Parathyroid adenoma (tissue), 2 donors: ENCODE measurements at regions not wholly inside any gene's neighbourhood (a gene's known extent, or its start where the extent isn't known, plus 50 kb on each side); places are given as distances from the start of the nearest gene placed in this dataset.

ENCODE experiments used
- H2AFZ ChIP-seq: fragments of 300-600 bp; sonication (generic); one replicate; pipeline ENCODE4 v1.7.0; 2017; ENCODE audit warnings: antibody characterized with exemption, mild to moderate bottlenecking
- H3K27ac ChIP-seq: fragments of 300-600 bp; sonication (generic); one replicate; pipeline ENCODE4 v1.7.0; 2017
- H3K27me3 ChIP-seq: fragments of 300-600 bp; sonication (generic); one replicate; pipeline ENCODE4 v1.7.0; 2017; ENCODE audit warnings: low read length; ENCODE audit not compliant: control insufficient read depth, insufficient read depth
- H3K36me3 ChIP-seq: fragments of 300-600 bp; sonication (generic); one replicate; pipeline ENCODE4 v1.7.0; 2017; ENCODE audit warnings: low read length; ENCODE audit not compliant: control insufficient read depth, insufficient read depth
- H3K4me1 ChIP-seq: fragments of 300-600 bp; sonication (generic); one replicate; pipeline ENCODE4 v1.7.0; 2017; ENCODE audit warnings: control low read depth
- H3K4me2 ChIP-seq: fragments of 300-600 bp; sonication (generic); one replicate; pipeline ENCODE4 v1.7.0; 2017; ENCODE audit warnings: low read length
- H3K4me3 ChIP-seq: fragments of 300-600 bp; sonication (generic); one replicate; pipeline ENCODE4 v1.7.0; 2017; ENCODE audit warnings: low read depth, low read length
- H3K79me2 ChIP-seq: fragments of 300-600 bp; sonication (generic); one replicate; pipeline ENCODE4 v1.7.0; 2017; ENCODE audit warnings: control low read depth
- H3K9ac ChIP-seq: fragments of 300-600 bp; sonication (generic); one replicate; pipeline ENCODE4 v1.7.0; 2017; ENCODE audit warnings: mild to moderate bottlenecking
- H3K9me3 ChIP-seq: fragments of 300-600 bp; sonication (generic); one replicate; pipeline ENCODE4 v1.7.0; 2017; ENCODE audit warnings: low read length; ENCODE audit not compliant: control insufficient read depth
- TF ChIP-seq, protein P1 (sequence below): fragments of 300-600 bp; sonication (generic); IDR thresholded peaks from one replicate; pipeline ENCODE4 v1.7.0; 2017; ENCODE audit warnings: antibody characterized with exemption, mild to moderate bottlenecking
- donor health status: primary hyperparathyroidism.

DNA sequence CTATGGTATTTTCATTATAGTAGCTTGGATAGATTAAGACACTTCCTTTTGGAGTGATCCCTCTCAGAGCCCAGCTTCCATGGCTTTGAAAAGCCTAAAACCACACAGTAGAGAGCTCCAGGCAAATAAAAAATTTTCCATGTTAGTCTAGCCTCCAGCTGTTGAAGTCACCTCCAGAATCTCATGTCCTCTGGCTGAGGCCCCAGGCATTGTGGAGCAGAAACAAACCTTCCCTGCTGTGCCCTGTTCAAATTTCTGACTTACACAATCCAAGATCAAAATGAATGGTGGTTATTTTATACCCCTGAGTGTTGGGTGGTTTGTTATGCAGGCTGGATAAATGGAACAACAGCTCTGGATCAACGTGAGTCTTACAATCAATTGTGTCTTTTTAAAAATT lies 203.9 kb downstream of the ICE1 start:
- H3K4me2 ChIP-seq, result no peak overlapping the region
- H3K36me3 ChIP-seq, result no peaks in the 10 kb centered on the region
- H3K4me1 ChIP-seq, result no peaks in the 10 kb centered on the region
- H3K27me3 ChIP-seq, result no peaks in the 10 kb centered on the region
- H3K79me2 ChIP-seq, result no peaks in the 10 kb centered on the region
- peaks cover 4% of the 10 kb centered on the region for H3K9me3 ChIP-seq
- H3K4me3 ChIP-seq, result no peak overlapping the region
- no peak overlapping the region for H3K27ac ChIP-seq
- H3K9ac ChIP-seq, result no peak overlapping the region
- no peak overlapping the region for H2AFZ ChIP-seq
- TF ChIP-seq, protein P1, sequence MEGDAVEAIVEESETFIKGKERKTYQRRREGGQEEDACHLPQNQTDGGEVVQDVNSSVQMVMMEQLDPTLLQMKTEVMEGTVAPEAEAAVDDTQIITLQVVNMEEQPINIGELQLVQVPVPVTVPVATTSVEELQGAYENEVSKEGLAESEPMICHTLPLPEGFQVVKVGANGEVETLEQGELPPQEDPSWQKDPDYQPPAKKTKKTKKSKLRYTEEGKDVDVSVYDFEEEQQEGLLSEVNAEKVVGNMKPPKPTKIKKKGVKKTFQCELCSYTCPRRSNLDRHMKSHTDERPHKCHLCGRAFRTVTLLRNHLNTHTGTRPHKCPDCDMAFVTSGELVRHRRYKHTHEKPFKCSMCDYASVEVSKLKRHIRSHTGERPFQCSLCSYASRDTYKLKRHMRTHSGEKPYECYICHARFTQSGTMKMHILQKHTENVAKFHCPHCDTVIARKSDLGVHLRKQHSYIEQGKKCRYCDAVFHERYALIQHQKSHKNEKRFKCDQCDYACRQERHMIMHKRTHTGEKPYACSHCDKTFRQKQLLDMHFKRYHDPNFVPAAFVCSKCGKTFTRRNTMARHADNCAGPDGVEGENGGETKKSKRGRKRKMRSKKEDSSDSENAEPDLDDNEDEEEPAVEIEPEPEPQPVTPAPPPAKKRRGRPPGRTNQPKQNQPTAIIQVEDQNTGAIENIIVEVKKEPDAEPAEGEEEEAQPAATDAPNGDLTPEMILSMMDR, result no peak

DNA sequence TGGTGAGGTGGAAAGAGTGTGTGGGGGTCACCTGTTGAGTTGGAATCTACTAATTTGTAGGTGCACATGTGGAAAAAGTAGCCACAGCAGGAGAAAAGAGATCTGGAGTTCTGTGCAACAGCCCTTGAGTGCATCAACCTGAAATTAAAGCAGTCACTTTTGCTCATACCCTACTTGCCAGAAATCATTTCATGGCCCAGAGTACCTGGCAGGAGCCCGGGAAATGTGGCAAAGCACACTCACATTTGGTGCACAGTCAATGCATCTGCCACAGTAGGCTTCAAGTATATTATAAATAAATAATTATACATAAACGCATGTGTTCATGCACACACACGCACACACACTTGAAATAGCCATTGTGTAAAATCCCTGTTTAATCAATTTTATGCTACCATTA lies 203.0 kb downstream of the ICE1 start:
- no peaks in the 10 kb centered on the region for H3K79me2 ChIP-seq
- TF ChIP-seq, protein P1, result no peak

DNA sequence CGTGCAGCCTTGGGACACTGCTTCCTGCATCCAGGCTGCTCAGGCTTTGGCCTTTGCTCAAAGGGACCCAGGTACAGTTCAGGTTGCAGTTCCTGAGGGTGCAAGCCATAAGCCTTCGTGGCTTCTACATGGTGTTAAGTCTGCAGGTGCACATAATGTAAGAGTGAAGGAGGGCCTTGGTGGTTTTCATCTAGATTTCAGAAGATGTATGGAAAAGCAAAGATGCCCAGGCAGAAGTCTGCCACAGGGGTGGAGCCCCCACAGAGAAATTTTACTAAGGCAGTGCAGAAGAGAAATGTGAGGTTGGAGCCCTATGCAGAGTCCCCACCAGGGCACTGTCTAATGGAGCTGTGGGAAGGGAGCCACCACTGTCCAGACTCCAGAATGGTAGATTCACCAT lies 200.9 kb downstream of the ICE1 start:
- H3K27me3 ChIP-seq, result no peaks in the 10 kb centered on the region
- H2AFZ ChIP-seq, result no peak overlapping the region
- no peaks in the 10 kb centered on the region for H3K79me2 ChIP-seq
- H3K9ac ChIP-seq, result no peak overlapping the region
- peaks cover 4% of the 10 kb centered on the region for H3K9me3 ChIP-seq
- no peak overlapping the region for H3K27ac ChIP-seq
- no peak overlapping the region for H3K4me3 ChIP-seq
- TF ChIP-seq, protein P1, result no peak
- H3K4me2 ChIP-seq, result no peak overlapping the region
- H3K36me3 ChIP-seq, result no peaks in the 10 kb centered on the region
- H3K4me1 ChIP-seq, result no peaks in the 10 kb centered on the region

More for the DNA sequence above, 203.0 kb downstream of the ICE1 start:
- Histone ChIP-seq H3K36me3 (no peaks in the 10 kb centered on the region), H3K4me3 (no peak overlapping the region), H3K4me2 (no peak overlapping the region), H3K27me3 (no peaks in the 10 kb centered on the region), H2AFZ (no peak overlapping the region), H3K27ac (no peak overlapping the region), H3K9me3 (peaks cover 4% of the 10 kb centered on the region), H3K4me1 (no peaks in the 10 kb centered on the region), H3K9ac (no peak overlapping the region)

DNA sequence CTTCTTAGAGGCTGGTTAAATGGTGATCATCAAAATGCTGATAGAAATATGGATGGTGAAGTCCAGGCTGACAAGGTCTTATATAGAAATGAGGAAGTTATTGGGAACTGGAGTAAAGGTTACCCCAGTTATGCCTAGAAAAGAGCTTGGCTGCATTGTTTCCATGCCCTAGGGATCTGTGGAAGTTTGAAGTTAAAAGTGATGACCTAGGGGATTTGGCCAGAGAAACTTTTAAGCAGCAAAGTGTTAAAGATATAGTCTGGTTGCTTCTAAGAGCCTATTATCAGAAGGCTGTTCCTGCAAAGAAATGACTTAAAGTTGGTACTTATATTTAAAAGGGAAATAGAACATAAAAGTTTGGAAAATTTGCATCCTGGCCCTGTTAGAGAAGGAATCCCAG lies 200.3 kb downstream of the ICE1 start:
- no peaks in the 10 kb centered on the region for H3K4me1 ChIP-seq
- no peaks in the 10 kb centered on the region for H3K36me3 ChIP-seq
- no peak overlapping the region for H3K4me3 ChIP-seq
- no peak overlapping the region for H3K9ac ChIP-seq
- H3K79me2 ChIP-seq, result no peaks in the 10 kb centered on the region
- H3K27ac ChIP-seq, result no peak overlapping the region
- no peaks in the 10 kb centered on the region for H3K27me3 ChIP-seq
- no peak overlapping the region for H2AFZ ChIP-seq
- peaks cover 4% of the 10 kb centered on the region for H3K9me3 ChIP-seq
- TF ChIP-seq, protein P1, result no peak
- no peak overlapping the region for H3K4me2 ChIP-seq

DNA sequence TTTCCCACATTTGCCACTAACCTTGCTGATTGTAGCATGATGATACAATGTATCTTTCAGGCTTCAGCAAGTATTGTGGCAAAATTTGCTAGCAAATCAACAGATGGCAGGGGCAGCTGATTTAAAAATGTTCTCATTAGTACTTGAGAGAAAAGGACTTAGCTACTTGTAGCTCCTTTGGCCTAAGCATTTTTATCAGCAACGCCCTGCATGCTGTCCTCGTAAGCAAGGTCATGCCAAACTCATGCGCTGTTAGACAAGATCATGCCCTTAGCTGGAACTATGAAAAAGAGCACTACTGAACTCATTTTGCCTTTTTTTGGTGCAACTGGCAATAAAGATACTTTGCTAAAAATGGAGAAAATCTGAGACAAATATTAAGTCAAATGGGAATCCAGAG lies 197.1 kb downstream of the ICE1 start:
- no peaks in the 10 kb centered on the region for H3K4me1 ChIP-seq
- peaks cover 4% of the 10 kb centered on the region for H3K9me3 ChIP-seq
- H3K79me2 ChIP-seq, result no peaks in the 10 kb centered on the region
- H2AFZ ChIP-seq, result no peak overlapping the region
- no peaks in the 10 kb centered on the region for H3K36me3 ChIP-seq
- TF ChIP-seq, protein P1, result no peak
- no peak overlapping the region for H3K4me3 ChIP-seq
- H3K27ac ChIP-seq, result no peak overlapping the region
- H3K4me2 ChIP-seq, result no peak overlapping the region
- no peak overlapping the region for H3K9ac ChIP-seq
- no peaks in the 10 kb centered on the region for H3K27me3 ChIP-seq
